ENCODE measurements at regions not wholly inside any gene's neighbourhood (a gene's known extent, or its start where the extent isn't known, plus 50 kb on each side); places are given as distances from the start of the nearest gene placed in this dataset.

DNA sequence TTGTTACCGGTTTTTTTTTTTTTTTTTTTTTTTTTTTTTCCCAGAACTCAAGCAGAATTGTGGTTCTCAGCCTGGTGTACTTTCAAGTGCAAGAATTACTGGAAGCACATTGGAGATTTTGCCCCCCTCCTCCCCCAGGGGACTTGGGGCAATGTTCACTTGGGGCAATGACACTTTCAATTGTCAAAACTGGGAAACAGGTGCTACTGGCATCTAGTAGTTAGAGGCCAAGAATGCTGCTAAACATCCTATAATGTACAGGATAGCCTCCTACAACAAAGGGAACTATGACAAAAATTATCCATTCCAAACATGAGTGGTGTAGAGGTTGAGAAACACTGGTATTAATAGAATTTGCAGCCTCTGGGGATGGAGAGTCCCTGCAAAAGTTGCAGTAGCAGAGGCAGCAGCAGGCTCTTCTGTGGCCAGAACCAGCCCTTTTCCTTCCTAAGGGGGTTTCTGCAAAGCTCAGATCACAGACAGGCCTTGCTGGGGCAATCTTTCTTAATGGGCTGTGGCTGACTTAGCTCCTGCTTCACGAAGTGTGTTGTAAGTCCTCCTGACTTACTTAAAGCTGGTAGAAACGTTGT is 144.3 kb upstream of the MRPS22 start:
- TF ChIP-seq, protein P1, sequence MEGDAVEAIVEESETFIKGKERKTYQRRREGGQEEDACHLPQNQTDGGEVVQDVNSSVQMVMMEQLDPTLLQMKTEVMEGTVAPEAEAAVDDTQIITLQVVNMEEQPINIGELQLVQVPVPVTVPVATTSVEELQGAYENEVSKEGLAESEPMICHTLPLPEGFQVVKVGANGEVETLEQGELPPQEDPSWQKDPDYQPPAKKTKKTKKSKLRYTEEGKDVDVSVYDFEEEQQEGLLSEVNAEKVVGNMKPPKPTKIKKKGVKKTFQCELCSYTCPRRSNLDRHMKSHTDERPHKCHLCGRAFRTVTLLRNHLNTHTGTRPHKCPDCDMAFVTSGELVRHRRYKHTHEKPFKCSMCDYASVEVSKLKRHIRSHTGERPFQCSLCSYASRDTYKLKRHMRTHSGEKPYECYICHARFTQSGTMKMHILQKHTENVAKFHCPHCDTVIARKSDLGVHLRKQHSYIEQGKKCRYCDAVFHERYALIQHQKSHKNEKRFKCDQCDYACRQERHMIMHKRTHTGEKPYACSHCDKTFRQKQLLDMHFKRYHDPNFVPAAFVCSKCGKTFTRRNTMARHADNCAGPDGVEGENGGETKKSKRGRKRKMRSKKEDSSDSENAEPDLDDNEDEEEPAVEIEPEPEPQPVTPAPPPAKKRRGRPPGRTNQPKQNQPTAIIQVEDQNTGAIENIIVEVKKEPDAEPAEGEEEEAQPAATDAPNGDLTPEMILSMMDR (conservative IDR thresholded peaks at IDR 0.05; ENCODE audit: low read depth, low read length): no peak
- TF ChIP-seq EZH2 (IDR thresholded peaks at IDR 0.05; ENCODE audit: low read length, unreplicated experiment): no peak
